ENCODE measurements at regions not wholly inside any gene's neighbourhood (a gene's known extent, or its start where the extent isn't known, plus 50 kb on each side); places are given as distances from the start of the nearest gene placed in this dataset.
A peak's percentile ranks its signal among the peaks of the same experiment; 100 is the strongest.

DNA sequence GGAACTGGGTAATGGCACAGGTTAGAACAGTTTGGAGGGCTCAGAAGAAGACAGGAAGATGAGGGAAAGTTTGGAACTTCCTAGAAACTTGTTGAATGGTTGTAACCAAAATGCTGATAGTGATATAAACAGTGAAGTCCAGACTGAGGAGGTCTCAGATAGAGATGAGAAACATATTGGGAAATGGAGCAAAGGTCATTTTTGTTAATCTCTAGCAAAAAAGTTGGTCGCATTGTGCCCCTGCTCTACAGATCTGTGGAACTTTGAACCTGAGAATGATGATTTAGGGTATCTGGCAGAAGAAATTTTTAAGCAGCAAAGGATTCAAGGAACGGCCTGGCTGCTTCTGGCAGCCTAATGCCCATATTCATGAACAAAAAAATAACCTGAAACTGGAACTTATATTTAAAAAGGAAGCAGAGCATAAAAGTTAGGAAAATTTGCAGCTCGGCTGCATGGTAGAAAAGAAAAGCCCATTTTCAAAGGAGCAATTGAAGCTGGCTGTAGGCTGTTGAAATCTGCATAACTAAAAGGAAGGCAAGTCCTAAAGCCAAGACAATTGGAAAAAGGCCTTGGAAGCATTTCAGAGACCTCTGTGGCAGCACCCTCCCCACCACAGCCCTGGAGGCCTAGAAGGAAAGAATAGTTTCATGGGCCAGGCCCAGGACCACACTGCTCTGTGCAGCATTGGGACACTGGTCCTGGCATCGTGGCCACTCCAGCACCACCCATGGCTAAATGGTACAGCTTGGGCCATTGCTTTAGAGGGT lies 182.6 kb upstream of the CD96 start:
- DNase-seq, result no peak

GRCh38 chr3:111362381-111363009 lies 179.5 kb upstream of the CD96 start:
- no peak for DNase-seq

GRCh38 chr3:111366515-111366914 lies 175.5 kb upstream of the CD96 start:
- DNase-seq, result no peak

- peak; percentile 3 for DNase-seq
Measured at GRCh38 chr3:111368056-111368455, 173.9 kb upstream of the CD96 start.

DNA sequence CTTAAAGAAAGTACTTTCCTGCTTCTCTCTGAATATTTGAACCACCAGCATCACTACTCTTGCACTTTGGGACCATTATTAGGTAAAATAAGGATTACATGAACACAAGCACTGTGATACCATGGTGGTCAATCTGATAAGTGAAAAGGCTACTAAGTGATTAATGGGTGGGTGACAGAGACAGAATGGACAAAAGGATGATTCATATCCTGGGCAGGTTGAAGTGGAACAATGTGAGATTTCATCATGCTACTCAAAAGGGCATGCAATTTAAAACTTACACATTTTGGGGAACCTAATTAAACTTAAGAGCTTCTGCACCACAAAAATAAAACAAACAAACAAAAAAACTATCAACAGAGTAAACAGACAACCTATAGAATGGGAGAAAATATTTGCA lies 172.0 kb upstream of the CD96 start:
- no peak for DNase-seq

DNA sequence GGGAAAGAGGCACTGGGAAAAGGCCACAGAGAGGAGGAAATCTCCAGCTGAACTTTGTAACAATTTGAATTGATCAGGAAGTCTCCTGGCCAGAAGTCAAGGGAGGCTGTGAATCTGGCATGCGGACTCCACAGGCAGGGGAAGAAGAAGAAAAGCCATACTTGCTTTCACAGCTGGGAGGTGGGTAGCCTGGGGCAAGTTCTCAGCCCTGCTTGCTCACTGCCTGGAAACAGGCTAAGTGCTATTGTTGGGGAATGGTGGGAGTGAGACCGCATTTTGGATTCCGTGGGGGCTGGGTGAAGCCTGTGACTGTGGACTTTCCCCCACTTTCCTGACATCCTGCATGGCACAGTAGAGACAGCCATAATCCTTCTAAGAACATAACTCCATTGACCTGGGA lies 168.8 kb upstream of the CD96 start:
- DNase-seq, result no peak

DNA sequence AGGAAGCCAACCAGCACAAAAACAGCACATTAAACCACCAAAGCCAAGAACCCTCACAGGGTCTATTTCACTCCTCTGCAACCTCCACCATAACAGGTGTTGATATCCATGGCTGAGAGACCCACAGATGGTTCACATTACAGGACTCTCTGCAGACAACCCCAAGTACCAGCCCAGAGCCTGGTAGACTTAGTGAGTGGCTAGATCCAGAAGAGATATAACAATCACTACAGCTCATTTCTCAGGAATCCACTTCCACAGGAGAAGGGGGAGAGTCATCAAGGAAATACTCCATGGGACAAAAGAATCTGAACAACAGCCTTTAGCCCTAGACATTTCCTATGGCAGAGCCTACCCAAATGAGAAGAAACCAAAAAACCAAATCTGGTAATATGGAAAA lies 168.1 kb upstream of the CD96 start:
- no peak for DNase-seq

- DNase-seq, result no peak
Measured at GRCh38 chr3:111385971-111386495, 156.0 kb upstream of the CD96 start.

DNA sequence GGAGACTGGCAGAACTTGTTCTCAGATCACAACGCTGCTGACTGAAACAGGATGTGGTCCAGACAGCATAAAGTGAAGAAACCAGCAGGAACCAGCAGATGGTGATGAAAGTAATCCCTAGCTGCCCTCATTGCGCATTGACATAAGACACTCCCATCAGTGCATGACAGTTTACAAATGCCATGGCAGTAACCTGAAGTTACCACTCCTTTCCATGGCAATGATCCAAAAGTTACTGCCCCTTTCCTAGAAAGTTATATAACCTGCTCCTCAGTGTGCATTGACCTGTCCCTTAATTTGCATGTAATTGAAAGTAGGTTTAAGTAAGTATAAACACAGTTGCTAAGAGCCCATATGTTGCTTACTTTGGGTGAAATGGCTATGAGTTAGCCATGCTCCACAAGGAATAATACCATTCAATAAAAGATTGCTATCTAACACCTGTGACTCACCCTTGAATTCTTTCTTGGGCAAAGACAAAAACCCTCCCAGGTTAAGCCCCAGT lies 149.1 kb upstream of the CD96 start:
- no peak for DNase-seq

GRCh38 chr3:111412656-111413055 lies 129.3 kb upstream of the CD96 start:
- DNase-seq, result no peak

- DNase-seq, result no peak
Measured at GRCh38 chr3:111414531-111414930, 127.5 kb upstream of the CD96 start.

GRCh38 chr3:111415018-111415417 lies 127.0 kb upstream of the CD96 start:
- no peak for DNase-seq

DNA sequence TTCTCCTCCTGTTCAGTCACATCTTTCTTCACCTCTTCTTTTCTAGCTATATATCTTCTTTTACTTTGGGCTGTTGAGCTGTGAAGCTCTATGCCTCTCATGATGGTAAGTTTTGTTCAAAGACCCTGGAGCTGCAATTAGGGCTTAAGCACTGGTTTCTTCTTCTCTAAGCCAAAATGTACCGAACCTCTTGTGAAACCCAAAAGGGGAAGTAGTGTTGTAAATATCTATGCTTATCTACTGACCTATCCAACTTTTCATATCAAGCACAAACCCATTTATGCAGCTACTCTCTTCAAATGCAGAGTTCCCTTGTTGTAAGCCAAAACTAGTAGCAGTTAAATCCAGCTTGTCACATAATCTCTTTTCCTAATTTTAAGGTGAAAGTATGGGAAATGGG lies 123.6 kb upstream of the CD96 start:
- no peak for DNase-seq

DNA sequence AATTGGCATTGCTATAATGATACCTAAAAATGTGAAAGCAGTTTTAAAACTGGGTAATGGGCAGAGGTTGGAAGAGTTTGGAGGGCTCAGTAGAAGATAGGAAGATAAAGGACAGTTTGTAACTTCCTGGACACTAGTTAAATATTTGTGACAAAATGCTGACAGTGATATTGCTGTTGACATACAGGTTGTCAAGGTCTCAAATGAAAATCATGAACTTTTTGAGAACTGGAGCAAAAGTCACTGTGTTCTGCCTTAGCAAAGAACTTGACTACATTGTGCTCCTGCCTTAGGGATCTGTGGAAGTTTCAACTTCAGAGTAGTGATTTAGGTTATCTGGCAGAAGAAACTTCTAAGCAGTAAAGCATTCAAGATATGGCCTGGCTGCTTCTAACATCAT lies 113.7 kb upstream of the CD96 start:
- no peak for DNase-seq

GRCh38 chr3:111434941-111435622 lies 106.9 kb upstream of the CD96 start:
- DNase-seq, result no peak

DNA sequence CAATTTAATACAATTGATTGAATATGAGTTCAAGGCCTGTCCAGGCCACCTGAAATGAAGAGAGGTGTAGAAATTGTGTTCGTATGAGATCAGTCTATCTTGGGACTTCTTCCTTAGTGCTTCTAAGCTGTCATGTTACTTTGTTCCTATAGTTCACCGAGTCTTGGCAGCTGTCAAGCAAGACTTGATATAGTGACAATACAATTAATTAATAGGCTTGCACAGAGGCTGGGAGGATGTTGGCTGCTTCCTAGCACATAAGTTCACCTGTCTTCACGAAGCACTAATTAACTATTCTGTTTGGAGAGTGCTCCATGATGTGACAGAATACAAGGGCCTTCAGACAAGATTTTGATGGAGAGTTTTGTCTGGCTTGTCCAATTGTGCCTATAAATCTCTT lies 103.7 kb upstream of the CD96 start:
- no peak for DNase-seq

- no peak for DNase-seq
Measured at GRCh38 chr3:111454551-111454950, 87.4 kb upstream of the CD96 start.

GRCh38 chr3:111465081-111465670 lies 76.8 kb upstream of the CD96 start:
- no peak for DNase-seq

DNA sequence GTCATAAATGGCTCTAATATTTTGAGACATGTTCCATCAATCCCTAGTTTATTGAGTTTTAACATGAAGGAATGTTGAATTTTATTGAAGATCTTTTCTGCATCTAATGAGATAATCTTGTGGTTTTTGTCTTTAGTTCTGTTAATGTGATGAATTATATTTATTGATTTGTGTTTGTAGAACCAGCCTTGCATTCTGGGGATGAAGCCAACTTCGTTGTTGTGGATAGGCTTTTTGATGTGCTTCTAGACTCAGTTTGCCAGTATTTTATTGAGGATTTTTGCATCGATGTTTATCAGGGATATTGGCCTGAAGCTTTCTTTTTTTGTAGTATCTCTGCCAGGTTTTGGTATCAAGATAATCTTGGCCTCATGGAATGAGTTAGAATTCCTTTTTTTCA lies 72.0 kb upstream of the CD96 start:
- no peak for DNase-seq

DNA sequence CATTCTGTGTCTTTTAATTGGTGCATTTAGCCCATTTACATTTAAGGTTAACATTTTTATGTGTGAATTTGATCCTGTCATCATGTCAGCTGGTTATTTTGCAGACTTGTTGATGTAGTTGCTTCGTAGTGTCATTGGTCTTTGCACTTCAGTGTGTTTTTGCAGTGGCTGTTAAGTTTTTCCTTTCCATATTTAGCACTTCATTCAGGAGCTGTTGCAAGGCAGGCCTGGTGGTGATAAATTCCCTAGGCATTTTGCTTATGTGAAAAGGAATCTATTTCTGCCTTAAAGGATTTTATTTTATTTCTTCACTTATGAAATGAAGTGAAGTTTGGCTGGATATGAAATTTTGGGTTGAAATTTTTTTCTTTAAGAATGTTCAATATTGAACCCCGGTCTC lies 70.2 kb upstream of the CD96 start:
- no peak for DNase-seq

DNA sequence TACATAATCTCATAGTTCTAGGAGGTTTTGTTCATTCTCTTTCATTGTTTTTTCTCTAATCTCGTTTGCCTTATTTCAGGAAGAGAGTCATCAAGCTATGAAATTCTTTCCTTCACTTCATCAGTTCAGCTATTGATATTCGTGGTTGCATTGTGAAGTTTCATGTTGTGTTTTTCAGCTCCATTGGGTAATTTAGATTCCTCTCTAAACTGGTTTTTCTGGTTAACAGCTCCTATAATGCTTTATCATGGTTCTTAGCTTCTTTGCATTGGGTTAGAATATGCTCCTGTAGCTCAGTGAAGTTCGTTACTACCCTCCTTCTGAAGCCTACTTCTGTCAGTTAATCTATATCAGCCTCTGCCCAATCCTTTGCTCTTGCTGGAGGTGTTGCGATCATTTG lies 69.4 kb upstream of the CD96 start:
- no peak for DNase-seq

- DNase-seq, result no peak
Measured at GRCh38 chr3:111473550-111473949, 68.4 kb upstream of the CD96 start.

DNA sequence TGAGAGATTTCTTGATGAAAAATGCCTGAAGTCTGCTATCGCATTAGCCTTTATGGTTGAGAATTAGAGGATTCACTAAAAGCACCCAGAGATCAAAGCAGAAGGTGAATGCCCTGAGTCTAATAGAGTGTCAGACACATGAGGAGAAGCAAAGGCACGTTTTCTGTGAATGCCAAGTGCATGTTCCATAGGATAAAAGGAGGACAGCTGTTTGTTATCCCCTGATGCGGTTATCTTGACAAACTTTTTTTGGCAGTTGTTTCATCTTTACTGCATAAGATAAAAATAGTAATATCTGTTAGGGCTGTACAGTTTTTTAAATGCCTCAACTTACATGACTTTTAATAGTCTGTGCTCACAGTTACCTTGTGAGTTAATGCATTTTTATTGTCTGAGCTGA lies 65.3 kb upstream of the CD96 start:
- no peak for DNase-seq

Measured in fibroblast of skin of right quadriceps (primary cell).